Thymus (tissue), 11 donors: ENCODE measurements at regions not wholly inside any gene's neighbourhood (a gene's known extent, or its start where the extent isn't known, plus 50 kb on each side); places are given as distances from the start of the nearest gene placed in this dataset.

Source experiments
- DNase-seq, 9 donors: peaks; one replicate each; pipeline ENCODE4 v3.0.0-alpha.2; 2013; ENCODE audit warnings: low spot score in 9 of 9, low read depth in 6 of 9, missing footprints in 1 of 9
- H3K27ac ChIP-seq, 2 donors: one replicate each; pipeline ENCODE4 v1.5.1; 2013; ENCODE audit warnings: control low read depth in 1 of 2, low read depth in 1 of 2, low read length in 1 of 2, mild to moderate bottlenecking in 1 of 2, moderate library complexity in 1 of 2
- H3K27me3 ChIP-seq, 2 donors: one replicate each; pipeline ENCODE4 v1.5.1; 2013; ENCODE audit warnings: low read length in 1 of 2; ENCODE audit not compliant: control insufficient read depth in 2 of 2, insufficient read depth in 1 of 2
- H3K36me3 ChIP-seq, 2 donors: one replicate each; pipeline ENCODE4 v1.5.1; 2013; ENCODE audit warnings: low read length in 1 of 2, mild to moderate bottlenecking in 1 of 2, moderate library complexity in 1 of 2; ENCODE audit not compliant: control insufficient read depth in 2 of 2, insufficient read depth in 2 of 2
- H3K4me1 ChIP-seq, 2 donors: one replicate each; pipeline ENCODE4 v1.5.1; 2013; ENCODE audit warnings: low read length in 2 of 2; ENCODE audit not compliant: control insufficient read depth in 2 of 2, insufficient read depth in 2 of 2
- H3K4me3 ChIP-seq, 2 donors: one replicate each; pipeline ENCODE4 v1.5.1; 2013; ENCODE audit warnings: low read length in 2 of 2, control low read depth in 1 of 2, mild to moderate bottlenecking in 1 of 2
- H3K9me3 ChIP-seq, 2 donors: one replicate each; pipeline ENCODE4 v1.5.1; 2013; ENCODE audit warnings: low read length in 1 of 2, mild to moderate bottlenecking in 1 of 2; ENCODE audit not compliant: control insufficient read depth in 2 of 2, insufficient read depth in 1 of 2
- WGBS: extraction: QIAGEN DNeasy Blood & Tissue Kit; methylation state at CpG from one replicate; pipeline ENCODE4 v1.1.7; 2013; 5-methylcytosine and 5-hydroxymethylcytosine counted together
- donor health status: healthy.

DNA sequence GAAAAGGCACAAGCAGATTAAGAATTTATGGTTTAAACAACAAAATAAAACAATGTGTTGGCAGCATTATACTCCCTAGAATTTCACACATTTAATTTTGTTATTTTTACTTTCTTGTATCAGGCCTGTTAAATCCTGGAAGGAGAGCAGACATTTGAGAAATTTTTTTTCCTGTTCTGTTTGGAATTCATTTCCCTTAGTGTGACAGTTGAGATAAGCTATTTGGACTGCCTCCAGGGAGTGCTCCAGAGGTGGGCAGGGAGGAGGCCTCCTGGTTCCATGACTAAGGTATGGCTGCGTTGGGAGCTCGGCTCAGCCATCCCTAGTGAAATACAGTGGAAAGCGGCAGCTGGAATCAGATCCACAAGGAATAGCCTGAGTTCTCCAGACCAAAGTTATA, 185.7 kb downstream of the KCNRG start:
- Histone ChIP-seq H3K4me3 (no peak overlapping the region), H3K9me3 (peaks cover 0 to 3% of the 10 kb centered on the region in 2 donors), H3K27ac (no peak overlapping the region), H3K27me3 (no peaks in the 10 kb centered on the region), H3K36me3 (no peaks in the 10 kb centered on the region), H3K4me1 (no peaks in the 10 kb centered on the region)
- WGBS, result 95% methylated on average over 3 of the region's 3 CpGs
- no peak for DNase-seq

- no peak for DNase-seq
- no peaks in the 10 kb centered on the region for H3K4me1 ChIP-seq
- no peak overlapping the region for H3K27ac ChIP-seq
- H3K36me3 ChIP-seq, result no peaks in the 10 kb centered on the region
- no peaks in the 10 kb centered on the region for H3K27me3 ChIP-seq
- no peak overlapping the region for H3K4me3 ChIP-seq
- WGBS, result 98% methylated on average over 4 of the region's 4 CpGs
- no peaks in the 10 kb centered on the region for H3K9me3 ChIP-seq
Measured at GRCh38 chr13:50202485-50202884, 187.2 kb downstream of the KCNRG start.

DNA sequence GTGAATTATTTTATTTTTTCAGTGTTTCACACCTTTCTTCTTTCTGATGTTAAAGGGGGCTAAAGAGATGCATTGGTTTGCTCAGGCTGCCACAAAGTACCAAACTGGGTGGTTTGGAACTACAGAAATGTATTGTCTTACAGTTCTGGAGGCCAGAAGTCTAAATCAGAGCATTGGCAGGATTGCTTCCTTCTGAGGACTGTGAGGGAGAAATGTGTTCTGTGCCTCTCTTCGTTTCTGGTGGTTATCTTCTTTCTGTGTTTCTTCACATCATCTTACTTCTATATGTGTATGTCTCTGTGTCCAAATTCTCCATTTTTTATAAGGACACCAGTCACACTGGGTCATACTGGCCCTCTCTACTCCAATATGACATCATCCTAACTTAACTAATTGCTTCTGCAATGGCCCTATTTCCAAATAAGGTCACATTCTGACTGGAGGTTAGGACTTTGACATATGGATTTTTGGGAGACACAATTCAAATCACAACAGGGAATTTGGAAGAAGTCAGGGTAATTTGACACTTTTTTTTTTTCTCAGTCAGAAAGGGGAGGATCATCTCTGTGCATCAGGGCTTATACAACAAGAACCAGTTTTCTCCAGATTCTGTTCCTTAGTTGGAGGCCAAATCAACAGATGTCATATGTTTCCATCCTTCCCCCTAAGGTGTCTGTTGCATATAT, 188.2 kb downstream of the KCNRG start:
- peaks cover 0 to 1% of the 10 kb centered on the region in 2 donors for H3K4me1 ChIP-seq
- no peak overlapping the region for H3K27ac ChIP-seq
- DNase-seq, result no peak
- H3K36me3 ChIP-seq, result no peaks in the 10 kb centered on the region
- H3K4me3 ChIP-seq, result no peak overlapping the region
- H3K27me3 ChIP-seq, result no peaks in the 10 kb centered on the region
- WGBS, result 98% methylated on average over 1 of the region's 1 CpG
- no peaks in the 10 kb centered on the region for H3K9me3 ChIP-seq

GRCh38 chr13:50205581-50205980, 190.3 kb downstream of the KCNRG start:
- Histone ChIP-seq H3K4me1 (peaks cover 4 to 9% of the 10 kb centered on the region in 2 donors), H3K4me3 (no peak overlapping the region), H3K36me3 (no peaks in the 10 kb centered on the region), H3K27ac (no peak overlapping the region), H3K27me3 (no peaks in the 10 kb centered on the region), H3K9me3 (no peaks in the 10 kb centered on the region)
- 94% methylated on average over 2 of the region's 2 CpGs for WGBS
- no peak for DNase-seq

DNA sequence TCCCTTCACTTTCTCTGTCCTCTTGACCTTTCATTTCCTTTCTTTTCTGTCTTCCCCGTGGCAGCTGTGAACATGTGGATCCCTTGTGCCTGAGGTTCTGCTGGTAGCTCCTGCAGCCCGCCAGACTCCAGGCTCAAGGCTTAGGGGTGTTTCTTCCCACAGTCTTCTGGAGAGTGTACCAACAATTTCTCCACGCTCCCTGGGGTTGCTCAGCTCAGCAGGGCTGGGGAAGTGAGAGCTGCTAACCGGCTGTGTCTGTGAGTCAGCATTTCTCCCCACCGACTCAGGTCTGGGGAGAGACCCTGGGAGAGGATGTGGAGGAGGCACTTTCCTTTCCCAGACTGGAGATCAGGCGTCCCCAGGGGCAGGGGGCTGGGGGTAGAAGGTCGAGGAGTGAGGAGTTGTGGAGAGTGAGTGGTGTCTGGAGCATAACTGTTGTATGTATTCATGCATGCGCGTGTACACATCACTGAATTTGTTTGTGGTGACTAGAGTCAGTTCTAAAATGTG, 193.6 kb downstream of the KCNRG start:
- peak in 8 of 9 donors; percentile 18 to 67 (median 34) for DNase-seq
- Histone ChIP-seq H3K27me3 (no peaks in the 10 kb centered on the region), H3K4me3 (peak overlapping the region in 1 of 2 donors; percentile 11), H3K4me1 (peaks cover 4 to 9% of the 10 kb centered on the region in 2 donors), H3K36me3 (no peaks in the 10 kb centered on the region), H3K9me3 (peaks cover 2 to 8% of the 10 kb centered on the region in 2 donors), H3K27ac (no peak overlapping the region)
- 8% methylated on average over 9 of the region's 9 CpGs for WGBS

- H3K27ac ChIP-seq, result no peak overlapping the region
- WGBS, result 16% methylated on average over 1 of the region's 1 CpG
- peaks cover 4 to 9% of the 10 kb centered on the region in 2 donors for H3K4me1 ChIP-seq
- no peaks in the 10 kb centered on the region for H3K36me3 ChIP-seq
- no peak overlapping the region for H3K4me3 ChIP-seq
- no peak for DNase-seq
- H3K9me3 ChIP-seq, result peaks cover 2 to 8% of the 10 kb centered on the region in 2 donors
- no peaks in the 10 kb centered on the region for H3K27me3 ChIP-seq
Measured at GRCh38 chr13:50209631-50210030, 194.4 kb downstream of the KCNRG start.

- H3K9me3 ChIP-seq, result peaks cover 2 to 11% of the 10 kb centered on the region in 2 donors
- WGBS, result 96% methylated on average over 1 of the region's 1 CpG
- H3K4me3 ChIP-seq, result no peak overlapping the region
- DNase-seq, result no peak
- H3K4me1 ChIP-seq, result peaks cover 4 to 6% of the 10 kb centered on the region in 2 donors
- H3K36me3 ChIP-seq, result no peaks in the 10 kb centered on the region
- no peak overlapping the region for H3K27ac ChIP-seq
- no peaks in the 10 kb centered on the region for H3K27me3 ChIP-seq
Measured at GRCh38 chr13:50213526-50213925, 198.3 kb downstream of the KCNRG start.

- no peak for DNase-seq
- Histone ChIP-seq H3K36me3 (no peaks in the 10 kb centered on the region), H3K27ac (no peak overlapping the region), H3K27me3 (no peaks in the 10 kb centered on the region), H3K4me1 (no peaks in the 10 kb centered on the region), H3K9me3 (peaks cover 2 to 11% of the 10 kb centered on the region in 2 donors), H3K4me3 (no peak overlapping the region)
Measured at GRCh38 chr13:50214514-50214913, 199.3 kb downstream of the KCNRG start.

- DNase-seq, result peak in 2 of 9 donors; percentile 22 to 60
- Histone ChIP-seq H3K27ac (no peak overlapping the region), H3K36me3 (no peaks in the 10 kb centered on the region), H3K4me1 (no peaks in the 10 kb centered on the region), H3K9me3 (peaks cover 2 to 11% of the 10 kb centered on the region in 2 donors), H3K27me3 (no peaks in the 10 kb centered on the region), H3K4me3 (no peak overlapping the region)
Measured at GRCh38 chr13:50215399-50215798, 200.2 kb downstream of the KCNRG start.
